ENCODE measurements at regions not wholly inside any gene's neighbourhood (a gene's known extent, or its start where the extent isn't known, plus 50 kb on each side); places are given as distances from the start of the nearest gene placed in this dataset.
"Not testable (repeated sequence)": the region's sequence is repeated elsewhere in the genome, so short reads cannot be mapped to it uniquely, and the experiment has no call there.

DNA sequence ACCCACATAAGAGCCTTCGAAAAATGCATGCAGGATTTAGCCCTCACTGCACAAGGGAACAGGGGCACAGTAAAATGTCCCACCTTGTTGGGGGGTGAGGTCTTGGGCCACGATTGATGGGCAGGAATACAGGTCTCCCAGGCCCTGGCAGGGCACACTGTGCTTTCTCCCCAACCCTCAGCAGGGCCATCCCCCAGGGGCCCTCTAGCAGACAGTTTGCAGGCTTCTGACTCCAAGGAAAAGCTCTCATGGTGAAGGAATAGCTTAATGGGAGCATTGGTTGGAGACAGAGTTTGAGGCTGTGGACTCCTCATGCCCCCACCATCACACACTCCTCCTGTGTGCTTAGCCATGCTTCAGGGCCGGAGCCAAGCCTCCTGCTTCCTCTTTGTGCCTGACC, 484.6 kb downstream of the ZNF536 start:
- DNase-seq: no peak

DNA sequence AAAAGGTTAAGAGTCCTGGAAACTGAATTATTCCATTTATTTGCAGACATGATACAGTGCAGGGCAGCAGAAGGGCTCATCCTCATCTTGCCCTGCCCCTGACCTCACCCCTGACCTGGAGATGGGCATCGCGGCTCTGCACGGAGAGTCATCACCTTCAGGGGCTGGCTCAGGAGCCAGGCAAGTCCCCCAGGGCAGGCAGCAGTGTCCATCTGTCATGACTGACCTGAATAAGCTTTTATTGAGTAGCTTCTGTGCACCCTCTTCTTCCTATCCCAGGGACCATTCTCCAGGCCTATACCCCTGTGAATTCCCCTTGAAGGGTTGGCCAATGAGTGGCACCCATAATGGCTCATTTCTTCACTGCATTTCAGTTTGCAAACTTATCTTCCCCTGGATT, 484.2 kb downstream of the ZNF536 start:
- DNase-seq: no peak

DNA sequence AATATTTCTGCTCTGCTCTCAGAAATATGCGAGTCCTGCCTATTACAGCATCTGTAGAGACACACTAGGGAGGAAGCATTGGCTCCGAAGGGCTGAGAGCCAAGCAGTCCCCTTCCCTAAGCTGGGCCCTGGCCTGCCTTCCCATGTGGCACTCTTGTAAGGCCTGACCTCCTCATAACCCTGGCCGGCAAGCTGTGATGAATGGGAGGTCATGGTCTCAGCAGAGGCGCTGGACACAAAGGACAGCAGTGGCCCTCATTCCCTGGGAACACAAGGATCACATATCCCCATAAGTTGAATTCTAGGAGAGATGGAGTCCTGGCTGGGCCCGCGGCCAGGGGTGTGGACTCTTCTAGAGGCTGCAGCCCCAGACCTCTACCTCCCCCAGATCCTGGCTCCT, 483.3 kb downstream of the ZNF536 start:
- DNase-seq: no peak

DNA sequence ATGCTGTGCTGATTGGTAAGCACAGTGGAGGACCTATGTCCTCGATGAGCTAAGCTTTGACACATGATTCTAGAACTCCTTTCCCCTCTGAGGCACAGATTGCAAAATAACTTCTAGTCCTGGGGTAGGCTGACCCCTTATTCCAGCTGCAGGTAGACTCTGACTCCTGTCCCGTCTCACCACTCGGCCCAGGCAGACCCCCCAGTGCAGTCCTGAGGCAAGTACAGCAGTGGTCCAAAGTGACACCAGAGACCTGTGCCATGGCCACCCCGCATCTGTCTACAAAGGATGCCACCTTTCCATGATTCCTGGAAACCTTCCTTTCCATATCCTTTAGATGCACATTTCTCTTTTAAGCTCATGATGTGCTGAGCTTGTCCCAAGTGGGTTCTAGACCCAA, 482.5 kb downstream of the ZNF536 start:
- no peak for DNase-seq

DNA sequence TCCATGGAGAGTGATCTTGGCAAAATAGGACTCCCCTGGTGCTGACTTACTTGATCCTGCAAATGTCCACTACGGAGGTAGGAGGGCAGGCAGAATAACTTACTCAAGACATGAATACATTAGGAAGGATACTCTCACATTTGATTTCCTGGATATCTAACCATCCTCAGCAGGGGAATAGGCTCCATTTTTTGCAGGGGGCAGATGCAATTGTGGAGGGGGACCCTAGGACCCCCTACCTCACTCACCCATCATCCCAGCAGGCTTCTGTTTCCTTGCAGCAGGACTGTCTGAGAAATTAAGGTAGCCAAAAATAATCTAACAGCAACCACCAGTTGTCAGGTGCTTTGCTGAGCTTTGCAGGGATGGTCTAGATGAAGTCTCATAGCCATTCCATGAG, 482.0 kb downstream of the ZNF536 start:
- no peak for DNase-seq

DNA sequence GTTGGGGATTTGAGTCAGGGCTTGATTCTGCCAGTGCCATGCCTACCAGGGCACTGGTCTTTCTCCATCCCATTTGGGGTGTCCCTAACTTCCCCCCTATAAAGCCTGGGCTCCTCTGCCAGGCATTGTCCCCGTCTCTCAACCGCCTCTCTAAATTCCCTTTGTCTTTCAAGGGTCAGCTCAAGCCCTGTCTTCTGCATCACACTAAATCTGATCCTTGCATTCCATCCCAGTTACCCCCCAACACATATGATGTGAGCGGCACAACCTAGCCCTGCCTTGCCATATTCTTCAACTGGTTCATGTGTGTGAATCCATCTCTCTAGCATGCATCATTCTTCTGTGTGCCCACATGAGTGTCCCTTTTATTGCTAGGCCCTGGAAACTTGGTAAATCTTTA, 480.9 kb downstream of the ZNF536 start:
- no peak for DNase-seq

DNA sequence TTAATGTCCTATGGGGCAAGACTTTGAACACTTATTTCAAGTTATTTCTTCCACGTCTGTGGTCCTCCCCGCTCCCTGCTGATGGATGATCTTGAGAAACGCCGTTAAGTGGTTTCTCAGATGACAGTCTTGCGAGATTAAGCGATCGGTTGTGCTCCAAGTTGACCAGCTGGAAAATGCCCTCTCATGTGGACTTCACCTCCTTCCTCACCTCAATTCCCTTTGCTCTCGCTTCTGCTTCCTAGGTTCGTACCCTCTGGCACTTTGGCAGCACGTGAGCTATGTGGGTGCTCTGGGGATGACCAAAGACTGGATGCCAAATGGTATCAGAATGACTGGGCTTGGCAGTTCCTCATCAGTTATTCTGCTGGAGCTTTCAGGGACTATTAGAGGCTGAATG, 480.0 kb downstream of the ZNF536 start:
- no peak for DNase-seq

DNA sequence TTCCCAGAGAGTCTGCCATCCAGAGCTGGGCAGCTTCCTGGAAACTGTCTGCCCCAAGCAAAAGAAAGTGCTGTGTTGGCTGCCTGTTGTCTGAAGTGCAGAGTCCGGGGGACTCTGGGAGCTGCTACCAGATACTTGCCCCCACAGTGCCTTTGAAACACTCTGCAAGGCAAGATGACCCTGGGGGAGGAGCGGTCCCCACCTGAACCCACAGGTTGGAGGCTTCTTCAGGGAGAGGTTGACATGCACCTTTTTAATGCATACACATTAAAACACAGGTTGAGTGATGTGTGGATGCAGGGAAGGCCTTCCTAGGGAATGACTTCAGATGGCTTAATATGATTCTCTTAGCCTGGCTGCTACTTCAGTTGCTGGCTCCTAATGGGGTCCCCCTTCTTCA, 479.5 kb downstream of the ZNF536 start:
- DNase-seq: no peak

DNA sequence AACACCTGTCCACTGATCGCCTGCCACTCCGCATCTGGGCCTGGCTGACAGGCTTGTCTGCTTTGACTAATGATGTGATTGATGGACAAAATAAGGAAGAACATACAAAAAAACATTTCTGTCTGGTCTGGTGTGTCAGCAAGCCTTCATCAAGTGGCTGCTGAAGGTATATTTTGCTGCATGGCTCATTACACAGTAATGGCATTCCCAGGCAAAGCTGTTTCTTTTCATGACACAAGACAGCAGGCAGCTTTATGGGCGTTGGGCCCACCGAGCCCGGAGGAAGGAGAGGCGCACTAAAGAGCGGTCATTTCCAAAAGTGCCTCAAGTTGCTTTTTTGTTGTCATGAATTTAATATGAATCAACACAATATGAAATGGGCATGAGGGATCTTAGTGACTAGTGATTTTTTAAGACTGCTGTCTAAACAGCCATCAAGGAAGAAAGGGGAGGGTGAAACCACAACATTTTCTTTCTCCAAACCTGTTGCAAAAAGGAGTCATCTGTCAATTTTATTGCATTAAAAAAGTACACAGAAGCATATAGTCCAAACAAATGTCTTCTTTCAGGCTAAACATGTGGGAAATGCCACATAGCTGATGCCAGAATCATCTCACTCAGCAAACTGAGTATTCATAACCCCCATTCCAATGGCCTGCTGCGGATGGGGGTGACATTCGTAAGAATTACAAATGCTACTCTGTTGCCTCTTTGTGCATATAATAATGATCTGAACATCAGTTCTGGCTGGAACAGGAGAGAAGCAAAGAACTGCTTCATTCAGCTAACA, 476.6 kb downstream of the ZNF536 start:
- DNase-seq: no peak

DNA sequence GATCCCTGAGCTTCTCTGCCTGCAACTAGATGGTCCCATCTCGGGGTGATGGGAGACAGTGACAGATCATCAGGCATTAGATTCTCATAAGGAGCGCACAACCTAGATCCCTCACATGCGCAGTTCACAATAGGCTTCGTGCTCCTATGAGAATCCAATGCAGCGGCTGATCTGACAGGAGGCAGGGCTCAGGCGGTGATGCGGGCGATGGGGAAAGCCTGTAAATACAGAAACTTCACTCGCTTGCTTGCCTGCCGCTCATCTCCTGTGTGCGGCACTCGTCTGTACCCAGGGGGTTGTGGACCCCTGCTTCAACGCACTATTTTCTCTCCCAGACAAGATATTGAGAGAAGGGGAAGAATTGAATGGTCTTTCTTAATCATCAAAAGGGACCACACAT, 473.9 kb downstream of the ZNF536 start:
- no peak for DNase-seq

DNA sequence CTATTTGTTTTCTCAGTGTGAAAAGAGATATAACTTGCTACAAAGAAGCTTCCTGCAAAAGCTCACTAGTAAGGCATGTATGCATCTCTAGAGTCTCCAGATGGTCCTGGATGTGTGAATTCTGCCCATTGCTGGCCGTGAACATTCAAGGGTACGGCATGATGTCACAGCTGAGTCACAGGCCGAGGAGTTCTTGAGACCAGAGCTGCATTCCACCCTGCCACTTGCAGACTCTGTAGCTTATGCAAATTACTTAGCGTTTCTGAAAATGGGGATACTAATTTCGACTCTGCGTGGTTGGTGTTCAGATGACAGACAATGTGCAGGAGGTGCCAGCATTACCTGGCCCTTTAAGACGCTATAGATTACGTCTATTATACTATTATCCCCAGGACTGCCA, 470.7 kb downstream of the ZNF536 start:
- no peak for DNase-seq

DNA sequence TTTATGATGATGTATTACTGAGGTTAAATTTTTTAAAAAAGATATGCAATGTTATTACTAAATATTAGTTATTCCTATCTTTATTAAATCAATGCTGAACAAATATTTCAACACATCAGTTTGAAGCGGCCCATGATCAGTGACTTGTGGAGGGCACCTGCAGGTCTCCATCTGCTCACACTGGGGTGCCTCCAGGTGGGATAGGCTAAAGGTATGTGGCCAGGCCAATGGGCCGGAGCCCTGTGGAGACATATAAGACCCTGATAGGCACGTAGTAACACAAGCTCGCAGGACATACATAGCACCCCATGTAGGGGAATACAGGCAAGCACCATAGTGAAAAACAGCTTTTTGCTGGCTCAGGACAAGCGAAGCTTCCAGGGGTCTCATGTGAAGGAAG, 469.8 kb downstream of the ZNF536 start:
- no peak for DNase-seq

DNA sequence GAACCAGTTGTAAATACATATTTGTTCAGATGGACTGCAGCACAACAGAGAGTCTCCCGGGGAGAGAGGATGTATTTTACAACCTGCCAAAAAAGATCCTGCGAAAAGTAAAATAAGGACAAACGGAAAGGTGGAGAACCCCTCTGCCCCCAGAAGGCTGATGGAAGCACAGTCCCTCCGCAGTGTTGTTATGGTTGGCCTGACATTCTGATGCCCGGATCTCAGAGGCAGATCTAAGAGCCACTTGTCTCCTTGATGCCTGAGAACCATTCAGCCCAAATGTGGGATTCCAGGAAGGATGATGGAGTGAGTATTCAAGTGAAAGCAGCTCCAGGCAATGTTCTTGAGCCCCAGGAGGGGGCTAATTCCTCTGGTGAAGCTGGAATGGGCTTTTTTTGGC, 458.7 kb downstream of the ZNF536 start:
- DNase-seq: no peak

DNA sequence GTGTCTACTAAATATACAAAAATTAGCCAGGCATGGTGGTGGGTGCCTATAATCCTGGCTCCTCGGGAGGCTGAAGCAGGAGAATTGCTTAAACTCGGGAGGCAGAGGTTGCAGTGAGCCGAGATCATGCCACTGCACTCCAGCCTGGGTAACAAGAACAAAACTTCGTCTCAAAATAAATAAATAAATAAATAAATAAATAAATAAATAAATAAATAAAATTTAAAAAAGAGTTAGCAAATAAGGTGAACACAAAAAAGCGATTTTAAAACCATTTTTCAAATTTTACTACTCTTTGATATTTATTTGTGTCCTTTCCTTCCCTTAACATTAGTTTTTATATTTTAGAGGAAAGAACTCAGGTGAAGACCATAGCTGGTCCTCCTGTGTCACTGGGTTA, 453.3 kb downstream of the ZNF536 start:
- not testable (repeated sequence) for DNase-seq

DNA sequence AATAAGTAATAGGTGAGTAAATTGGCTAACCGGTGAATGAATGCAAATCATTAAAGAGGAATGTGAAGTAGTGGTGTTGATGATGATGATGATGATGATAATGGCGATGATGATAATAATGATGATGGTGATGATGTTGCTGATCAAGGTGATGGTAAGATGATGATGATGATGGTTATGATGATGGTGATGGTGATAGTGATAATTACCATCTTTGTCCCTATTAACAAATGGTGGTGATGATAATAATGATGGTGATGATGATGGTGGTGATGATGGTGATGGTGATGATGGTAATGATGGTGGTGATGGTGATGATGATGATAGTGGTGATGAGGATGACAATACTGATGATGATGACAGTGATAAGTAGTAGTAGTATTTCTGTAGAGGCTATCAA, 452.6 kb downstream of the ZNF536 start:
- DNase-seq: no peak

DNA sequence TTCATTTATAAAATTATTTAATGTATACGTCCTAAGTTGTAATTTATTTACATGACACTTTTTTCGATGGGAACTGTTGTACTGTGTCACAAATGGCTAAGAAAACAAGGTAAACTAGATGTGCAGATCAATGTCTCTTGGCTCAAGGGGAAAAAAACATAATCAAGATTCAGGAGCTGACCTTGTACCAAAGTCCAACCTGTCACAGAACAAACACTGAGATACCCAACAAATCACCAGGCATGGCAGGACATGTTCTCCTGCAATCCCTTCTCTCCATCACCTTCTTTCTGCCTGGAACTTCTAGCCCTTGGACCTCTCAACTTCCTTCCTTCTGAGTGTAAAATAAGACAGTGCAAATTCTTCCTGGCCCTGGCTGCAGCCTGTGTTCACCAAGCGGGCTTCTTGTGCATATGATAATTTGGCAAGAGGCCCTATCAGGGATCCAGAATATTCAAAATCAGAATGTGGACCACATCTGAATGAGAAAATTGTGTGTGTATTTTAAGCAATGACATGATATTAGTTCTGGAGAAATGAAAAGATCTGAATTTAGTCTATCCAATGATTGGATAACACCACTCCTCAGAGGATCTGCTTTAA, 445.9 kb downstream of the ZNF536 start:
- no peak for DNase-seq

DNA sequence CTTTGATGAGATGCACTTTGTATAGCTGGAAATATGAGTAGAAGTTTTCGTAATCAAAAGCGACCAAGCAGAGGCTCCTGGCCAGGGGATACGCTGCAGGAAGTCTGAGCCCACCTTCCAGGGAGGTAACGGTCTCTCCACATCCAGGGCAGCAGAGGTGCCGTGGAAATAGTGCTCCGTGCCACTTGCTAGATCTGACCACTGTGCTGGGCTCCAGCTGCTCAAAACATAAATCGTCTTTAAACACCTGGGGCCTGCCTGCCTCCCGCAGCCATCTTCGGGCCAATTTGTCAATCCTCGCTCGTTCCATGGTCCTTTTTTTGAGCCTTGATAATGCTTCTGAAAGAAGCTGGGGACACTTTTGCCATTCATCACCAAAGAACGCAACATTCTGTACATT, 445.0 kb downstream of the ZNF536 start:
- DNase-seq: no peak

DNA sequence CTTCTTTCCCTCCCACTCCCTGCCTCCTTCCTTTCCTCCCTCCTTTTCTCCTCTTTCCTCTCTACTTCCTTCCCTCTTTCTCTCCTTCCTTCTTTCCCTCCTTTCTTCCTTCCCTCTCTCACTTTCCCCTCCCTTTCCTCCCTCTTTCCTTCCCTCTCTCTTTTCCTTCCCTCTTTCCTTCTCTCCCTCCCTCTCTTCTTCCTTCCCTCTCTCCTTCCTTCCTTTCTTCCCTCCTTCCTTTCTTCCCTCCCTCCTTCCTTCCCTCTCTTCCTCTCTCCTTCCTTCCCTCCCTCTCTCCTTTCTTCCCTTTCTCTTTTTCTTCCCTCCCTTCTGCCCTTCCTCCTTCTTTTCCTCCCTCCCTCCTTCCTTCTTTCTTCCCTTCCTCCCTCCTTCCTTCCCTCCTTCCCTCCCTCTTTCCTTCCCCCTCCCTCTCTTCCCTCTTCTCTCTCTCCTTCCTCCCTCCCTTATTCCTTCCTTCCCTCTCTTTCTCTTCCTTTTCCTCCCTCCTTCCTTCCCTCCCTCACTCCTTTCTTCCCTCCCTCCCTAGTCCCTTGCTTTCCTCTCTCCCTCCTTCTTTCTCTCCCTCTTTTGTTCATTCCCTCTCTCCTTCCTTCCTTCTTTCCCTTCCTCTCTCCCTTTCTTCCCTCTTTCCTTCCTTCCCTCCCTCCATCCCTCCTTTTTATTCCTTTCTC, 443.9 kb downstream of the ZNF536 start:
- DNase-seq: no peak

DNA sequence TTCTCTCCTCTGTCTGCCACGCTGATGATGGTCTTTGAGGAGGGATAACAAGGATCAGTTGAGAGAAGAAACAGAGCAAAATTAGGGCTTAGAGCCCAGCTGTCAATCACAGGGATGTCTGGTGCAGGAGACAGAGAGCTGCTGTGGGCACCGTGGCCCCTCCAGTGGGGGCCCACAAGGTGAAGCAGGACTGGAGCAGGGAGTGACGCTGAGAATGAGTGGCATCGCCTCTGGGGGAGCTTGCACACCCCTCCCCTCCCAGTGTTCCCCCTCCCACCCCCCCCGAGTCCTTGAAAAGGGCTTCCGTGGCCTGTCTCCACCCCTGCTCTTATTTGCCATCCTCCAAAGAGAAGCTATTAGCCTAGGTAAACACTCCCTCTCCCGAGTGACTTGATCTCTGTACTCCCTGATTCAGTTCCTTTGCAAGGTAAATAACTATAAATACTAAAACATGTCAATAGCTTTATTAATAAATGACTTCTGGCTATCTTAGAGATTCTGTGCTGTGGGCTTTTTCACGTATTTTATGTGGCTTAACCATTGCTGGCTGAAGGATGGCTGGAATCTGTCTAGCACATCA, 440.0 kb downstream of the ZNF536 start:
- no peak for DNase-seq

DNA sequence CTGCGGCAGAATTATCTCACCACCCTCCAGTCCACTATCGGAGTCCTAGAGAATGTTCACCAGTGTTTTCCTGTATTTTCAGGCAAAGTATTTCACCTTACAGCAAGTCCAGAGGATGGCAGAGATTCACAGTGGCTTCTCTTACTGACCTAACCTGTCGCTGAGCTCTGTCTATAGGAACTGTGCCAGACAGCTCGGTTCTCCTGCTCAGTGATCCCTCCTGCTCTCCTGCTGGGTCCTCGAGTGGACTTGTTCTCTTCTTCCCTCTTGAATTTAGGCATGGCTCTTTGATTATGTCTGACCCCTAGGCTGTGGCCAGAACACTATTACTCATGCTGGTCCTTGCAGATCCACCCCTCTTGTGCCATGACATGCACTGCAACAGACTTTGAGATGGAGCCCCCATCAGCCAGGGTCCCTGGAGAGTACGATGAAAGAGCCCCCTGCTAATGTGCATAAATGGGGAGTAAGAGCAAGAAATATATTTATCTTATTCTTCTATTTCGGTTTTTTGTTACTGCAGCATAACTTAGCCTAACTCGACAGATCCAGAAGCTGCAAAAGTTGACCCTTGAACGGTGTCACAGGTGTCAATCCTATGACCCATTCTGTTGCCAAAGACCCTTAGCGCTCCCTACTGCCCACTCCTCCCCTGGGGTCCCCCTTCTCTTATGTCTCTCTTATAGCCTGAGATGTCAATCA, 439.4 kb downstream of the ZNF536 start:
- no peak for DNase-seq

DNA sequence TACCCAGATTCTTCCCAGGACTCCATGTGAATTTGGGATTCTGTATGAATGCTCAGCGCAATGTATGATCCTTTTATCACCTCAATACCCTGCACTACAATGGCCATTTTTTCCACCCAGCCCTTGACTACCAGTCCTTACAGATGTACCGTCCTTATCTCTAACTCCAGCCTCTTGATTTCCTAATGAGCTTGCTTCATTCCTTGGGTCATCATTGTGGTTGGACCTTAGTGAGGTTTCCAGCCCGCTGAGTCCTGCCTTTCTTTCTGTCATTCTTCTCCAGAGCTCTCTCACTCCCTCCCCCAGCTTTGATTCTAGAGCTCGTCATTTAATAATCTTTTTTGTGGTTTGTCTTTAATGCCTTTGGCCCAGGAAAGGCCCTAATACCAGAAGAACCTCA, 438.5 kb downstream of the ZNF536 start:
- DNase-seq: no peak

DNA sequence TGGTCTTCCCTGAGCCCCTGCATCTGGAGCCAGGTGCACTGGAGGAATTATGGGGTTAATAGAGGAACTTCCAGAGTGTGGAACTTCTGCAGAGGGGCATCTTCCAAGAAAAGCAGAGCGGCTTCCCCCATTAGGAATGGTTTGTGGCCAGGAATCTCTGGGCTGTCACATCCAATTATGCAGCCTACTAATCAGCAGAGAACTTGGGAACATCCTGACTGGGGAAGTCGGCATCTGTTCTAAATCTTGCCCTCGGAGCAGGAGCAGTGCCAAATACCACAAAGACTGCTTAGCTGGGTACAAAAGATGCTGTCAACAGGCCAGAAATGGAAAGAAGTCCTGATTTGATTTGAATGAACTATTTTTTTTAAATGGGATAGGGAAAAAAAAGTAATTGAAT, 435.1 kb downstream of the ZNF536 start:
- DNase-seq: no peak

DNA sequence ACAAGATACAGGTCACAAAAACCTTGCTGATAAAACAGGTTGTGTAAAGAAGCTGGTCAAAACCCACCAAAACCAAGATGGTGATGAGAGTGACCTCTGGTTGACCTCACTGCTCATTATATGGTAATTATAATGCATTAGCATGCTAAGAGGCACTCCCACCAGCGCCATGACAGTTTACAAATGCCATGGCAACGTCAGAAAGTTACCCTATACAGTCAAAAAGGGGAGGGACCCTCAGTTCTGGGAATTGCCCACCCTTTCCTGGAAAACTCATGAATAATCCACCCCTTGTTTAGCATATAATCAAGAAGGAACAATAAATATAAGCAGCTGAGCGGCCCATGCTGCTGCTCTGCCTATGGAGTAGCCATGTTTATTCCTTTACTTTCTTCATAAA, 434.1 kb downstream of the ZNF536 start:
- DNase-seq: no peak
